HepG2 (cell line): ENCODE measurements at regions not wholly inside any gene's neighbourhood (a gene's known extent, or its start where the extent isn't known, plus 50 kb on each side); places are given as distances from the start of the nearest gene placed in this dataset.

Experiments
- ATAC-seq: fragments of 200-7000 bp; cut with Tn5 transposase; 3 replicates; pipeline ENCODE4 v1.9.1; 2020; ENCODE audit warnings: mild to moderate bottlenecking, moderate library complexity
- BruUV-seq: library from RNA; stranded (reverse); fragments of 400-500 nt; replicated peaks from 2 replicates; lab custom pipeline; 2021; lab: Mats Ljungman, UMichigan
- CTCF ChIA-PET: fragments of 300-600 bp; formaldehyde crosslinking; extraction: SDS; loops from one replicate; lab custom pipeline; 2021; ENCODE audit warnings: low total read pairs, inconsistent platforms, low intra/inter-chr PET ratio; lab: Yijun Ruan, JAX
- POLR2A ChIA-PET: fragments of 350-600 bp; sonication (Branson Sonifier 250); formaldehyde crosslinking; loops from one replicate; lab custom pipeline; 2020; ENCODE audit warnings: antibody characterized with exemption, inconsistent platforms; lab: Yijun Ruan, JAX
- DNase-seq: peaks from one replicate; pipeline ENCODE4 v3.0.0-alpha.2; 2015; ENCODE audit warnings: low spot score
- FAIRE-seq: peaks from 3 replicates; lab custom pipeline; 2011; peaks lifted over from hg19 to GRCh38; lab: Jason Lieb, UNC
- H2AFZ ChIP-seq: one replicate; pipeline ENCODE4 v1.6.1; 2011; ENCODE audit warnings: low read length, inconsistent platforms
- H3K27ac ChIP-seq: fragments of 300-600 bp; 3 replicates; pipeline ENCODE4 v1.8.0; 2011; ENCODE audit warnings: mixed run types, mild to moderate bottlenecking, mixed read lengths, low read length, inconsistent platforms; ENCODE audit not compliant: insufficient read depth; ENCODE audit errors: extremely low read length
- H3K27me3 ChIP-seq, 2 experiments: fragments of 200-600 bp in 1 of 2; 2 replicates in 1 of 2; 3 replicates in 1 of 2; pipeline versions ENCODE4 v1.6.0 to v1.8.0; 2011; ENCODE audit warnings: low read length in 2 of 2, mild to moderate bottlenecking in 2 of 2, moderate library complexity in 2 of 2, inconsistent platforms in 1 of 2; ENCODE audit not compliant: insufficient read depth in 2 of 2, control insufficient read depth in 1 of 2
- H3K36me3 ChIP-seq, 2 experiments: fragments of 200-600 bp in 1 of 2; replicated peaks in 1 of 2; 2 replicates in 1 of 2; 3 replicates in 1 of 2; pipeline versions ENCODE4 v1.5.1 to v1.8.0; 2011; ENCODE audit warnings: low read length in 2 of 2, inconsistent platforms in 1 of 2; ENCODE audit not compliant: insufficient read depth in 2 of 2, control insufficient read depth in 1 of 2
- H3K4me1 ChIP-seq: 2 replicates; pipeline ENCODE4 v1.5.1; 2012; ENCODE audit warnings: low read length, inconsistent platforms; ENCODE audit not compliant: insufficient read depth
- H3K4me2 ChIP-seq: 2 replicates; pipeline ENCODE4 v1.6.0; 2011; ENCODE audit warnings: low read depth, low read length, inconsistent platforms
- H3K4me3 ChIP-seq, 3 experiments: fragments of 200-600 bp in 1 of 3; sonication (generic), shearing (Covaris generic) in 1 of 3; replicated peaks in 1 of 3; 2 replicates each; pipeline ENCODE4 v1.5.1; 2011 to 2016; ENCODE audit warnings: low read length in 3 of 3, inconsistent platforms in 2 of 3, low read depth in 2 of 3, mild to moderate bottlenecking in 2 of 3, control low read depth in 1 of 3, mixed read lengths in 1 of 3; ENCODE audit not compliant: insufficient read depth in 1 of 3
- H3K79me2 ChIP-seq: one replicate; pipeline ENCODE4 v1.6.1; 2011; ENCODE audit warnings: low read length, inconsistent platforms; ENCODE audit not compliant: insufficient read depth
- H3K9ac ChIP-seq: 2 replicates; pipeline ENCODE4 v1.6.0; 2011; ENCODE audit warnings: mild to moderate bottlenecking, low read depth, low read length, inconsistent platforms; ENCODE audit not compliant: insufficient read depth
- H3K9me3 ChIP-seq: 2 replicates; pipeline ENCODE4 v1.5.1; 2012; ENCODE audit warnings: mild to moderate bottlenecking, low read length
- H4K20me1 ChIP-seq: 2 replicates; pipeline ENCODE4 v1.6.0; 2011; ENCODE audit warnings: inconsistent platforms, mild to moderate bottlenecking, low read length, moderate library complexity; ENCODE audit not compliant: insufficient read depth
- ARID4A ChIP-seq: sonication (generic); formaldehyde crosslinking; IDR thresholded peaks from 2 replicates; pipeline ENCODE4 v1.5.0; 2020; ENCODE audit warnings: mild to moderate bottlenecking, missing genetic modification reagents, borderline replicate concordance
- CENPBD1 ChIP-seq: sonication (generic); formaldehyde crosslinking; IDR thresholded peaks from 2 replicates; pipeline ENCODE4 v1.8.0; 2022; ENCODE audit warnings: missing genetic modification reagents, low read depth, mild to moderate bottlenecking, borderline replicate concordance
- DNMT3B ChIP-seq: conservative IDR thresholded peaks from 2 replicates; pipeline ENCODE4 v1.6.1; 2016; ENCODE audit warnings: missing biosample characterization, control low read depth
- FOSL1 ChIP-seq: sonication (generic); formaldehyde crosslinking; IDR thresholded peaks from 2 replicates; pipeline ENCODE4 v1.9.0; 2021; ENCODE audit warnings: missing genetic modification reagents, borderline replicate concordance
- FOXK2 ChIP-seq: fragments of 450-650 bp; IDR thresholded peaks from 2 replicates; pipeline ENCODE4 v1.6.1; 2016
- FOXO4 ChIP-seq: sonication (generic); formaldehyde crosslinking; conservative IDR thresholded peaks from 2 replicates; pipeline ENCODE4 v1.8.1; 2023; ENCODE audit warnings: missing genetic modification reagents
- HMGA1 ChIP-seq: sonication (generic); formaldehyde crosslinking; conservative IDR thresholded peaks from 2 replicates; pipeline ENCODE4 v1.4.0; 2020; ENCODE audit warnings: missing genetic modification reagents
- IKZF4 ChIP-seq: sonication (generic); formaldehyde crosslinking; IDR thresholded peaks from 2 replicates; pipeline ENCODE4 v1.5.1; 2020; ENCODE audit warnings: borderline replicate concordance, mild to moderate bottlenecking, low read depth, missing genetic modification reagents; ENCODE audit errors: not compliant biosample characterization
- KMT2A ChIP-seq: sonication (generic); formaldehyde crosslinking; IDR thresholded peaks from 2 replicates; pipeline ENCODE4 v1.4.0; 2020; ENCODE audit warnings: missing genetic modification reagents
- MEIS2 ChIP-seq: sonication (generic); formaldehyde crosslinking; IDR thresholded peaks from 2 replicates; pipeline ENCODE4 v1.9.0; 2021; ENCODE audit warnings: mild to moderate bottlenecking, missing genetic modification reagents
- MTF1 ChIP-seq: sonication (generic); formaldehyde crosslinking; IDR thresholded peaks from 2 replicates; pipeline ENCODE4 v1.5.0; 2020; ENCODE audit warnings: missing genetic modification reagents
- NFE2 ChIP-seq: sonication (generic); formaldehyde crosslinking; IDR thresholded peaks from 2 replicates; pipeline ENCODE4 v1.4.0; 2020; ENCODE audit warnings: missing genetic modification reagents
- SATB2 ChIP-seq: sonication (generic); formaldehyde crosslinking; IDR thresholded peaks from 2 replicates; pipeline ENCODE4 v1.5.0; 2020; ENCODE audit warnings: missing genetic modification reagents
- SMAD3 ChIP-seq: sonication (generic); formaldehyde crosslinking; IDR thresholded peaks from 2 replicates; pipeline ENCODE4 v1.4.0; 2020; ENCODE audit warnings: missing genetic modification reagents
- SP2 ChIP-seq: sonication (generic); formaldehyde crosslinking; IDR thresholded peaks from 2 replicates; pipeline ENCODE4 v1.5.1; 2020; ENCODE audit warnings: mild to moderate bottlenecking, missing genetic modification reagents
- SSRP1 ChIP-seq: IDR thresholded peaks from 2 replicates; pipeline ENCODE4 v1.6.1; 2016; ENCODE audit warnings: control low read depth
- TAF1 ChIP-seq: sonication (generic); formaldehyde crosslinking; IDR thresholded peaks from 2 replicates; pipeline ENCODE4 v1.4.0; 2020; ENCODE audit warnings: missing genetic modification reagents
- TRIM22 ChIP-seq: fragments of 450-650 bp; IDR thresholded peaks from 2 replicates; pipeline ENCODE4 v1.6.1; 2017
- ZNF703 ChIP-seq: sonication (generic); formaldehyde crosslinking; IDR thresholded peaks from 2 replicates; pipeline ENCODE4 v1.5.1; 2020; ENCODE audit warnings: missing genetic modification reagents, mild to moderate bottlenecking, moderate library complexity, borderline replicate concordance
- ZNF816 ChIP-seq: sonication (generic); formaldehyde crosslinking; IDR thresholded peaks from 2 replicates; pipeline ENCODE4 v1.8.0; 2022; ENCODE audit warnings: missing genetic modification reagents, mild to moderate bottlenecking, borderline replicate concordance
- WGBS: methylation state at CpG from one replicate; pipeline ENCODE4 v1.1.6; 2017; ENCODE audit warnings: low lambda C conversion rate; 5-methylcytosine and 5-hydroxymethylcytosine counted together
- in situ Hi-C: cut with HindIII; loops from 2 replicates; pipeline ENCODE4 v1.10.0; 2017; ENCODE audit warnings: low pct_unique_long_range_greater_than_20kb; ENCODE audit not compliant: extremely low pct_ligation_motif_present
- intact Hi-C: fragments of 100-400 bp; cut with micrococcal nuclease; formaldehyde crosslinking; loops from one replicate; pipeline ENCODE4 v1.10.0; 2022; ENCODE audit not compliant: unreplicated experiment

GRCh38 chr19:28168557-28168956 lies 1044.4 kb downstream of the UQCRFS1 start:
- Histone ChIP-seq H3K4me2 (no peak overlapping the region), H3K4me3 (no peak overlapping the region), H3K79me2 (no peaks in the 10 kb centered on the region), H4K20me1 (no peaks in the 10 kb centered on the region), H2AFZ (no peak overlapping the region), H3K9me3 (peaks cover 93% of the 10 kb centered on the region), H3K36me3 (no peaks in the 10 kb centered on the region), H3K4me1 (no peaks in the 10 kb centered on the region), H3K9ac (no peak overlapping the region), H3K27ac (no peak overlapping the region), H3K27me3 (no peaks in the 10 kb centered on the region)
- no peak for DNase-seq
- no TSS peak for BruUV-seq
- TF ChIP-seq KMT2A = no peak
- TF ChIP-seq ZNF703 = no peak
- no peak for TF ChIP-seq SSRP1 (CRISPR knock-in tag)
- no peak for TF ChIP-seq FOXO4 (CRISPR knock-in tag)
- TF ChIP-seq CENPBD1 (CRISPR knock-in tag) = no peak
- no peak for TF ChIP-seq SP2
- TF ChIP-seq TRIM22 = no peak
- no peak for TF ChIP-seq MEIS2 (CRISPR knock-in tag)
- TF ChIP-seq FOSL1 (CRISPR knock-in tag) = no peak
- no peak for TF ChIP-seq SMAD3 (CRISPR knock-in tag)
- TF ChIP-seq DNMT3B (CRISPR knock-in tag) = no peak
- TF ChIP-seq ZNF816 (CRISPR knock-in tag) = no peak
- no peak for TF ChIP-seq ARID4A (CRISPR knock-in tag)
- TF ChIP-seq HMGA1 (CRISPR knock-in tag) = no peak
- no peak for TF ChIP-seq TAF1 (CRISPR knock-in tag)
- TF ChIP-seq FOXK2 = no peak
- TF ChIP-seq IKZF4 (CRISPR knock-in tag) = no peak
- no peak for TF ChIP-seq MTF1 (CRISPR knock-in tag)
- TF ChIP-seq SATB2 (CRISPR knock-in tag) = no peak
- TF ChIP-seq NFE2 = no peak
- ATAC-seq = no peak
- ChIA-PET POLR2A (no interaction called here), CTCF (no interaction called here)
- in situ Hi-C loops = no loop called here
- WGBS = 0% methylated on average over 2 of the region's 2 CpGs
- intact Hi-C loops = no loop called here
- no peak for FAIRE-seq
